ENCODE measurements at regions not wholly inside any gene's neighbourhood (a gene's known extent, or its start where the extent isn't known, plus 50 kb on each side); places are given as distances from the start of the nearest gene placed in this dataset.

DNA sequence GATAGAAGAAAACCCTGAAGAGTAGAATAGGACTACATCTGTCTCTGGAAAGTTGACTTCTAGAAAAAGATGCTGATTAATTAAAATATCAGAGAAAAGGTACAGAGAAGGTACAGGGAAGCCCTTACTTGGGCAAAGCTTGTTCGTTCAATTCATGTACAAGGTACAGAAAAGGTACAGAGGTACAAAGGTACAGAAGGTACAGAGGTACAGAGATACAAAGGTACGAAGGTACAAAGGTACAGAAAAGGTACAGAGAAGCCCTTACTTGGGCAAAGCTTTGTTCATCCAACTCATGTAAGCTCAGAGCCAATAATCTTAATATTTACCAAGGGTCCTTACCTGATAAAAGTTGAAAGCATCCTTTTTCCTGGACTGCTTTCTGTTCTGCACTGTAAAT, 182.3 kb downstream of the PCSK1 start:
- no peak overlapping the region for H3K27ac ChIP-seq
- DNase-seq (no peak), ATAC-seq (ENCODE audit: low FRiP score in 2 of 2) (no peak)
- no peak overlapping the region for H3K4me3 ChIP-seq
- TF ChIP-seq POLR2AphosphoS5 (IDR thresholded peaks at IDR 0.05) (no peak), EP300 (IDR thresholded peaks at IDR 0.05) (no peak), POLR2A (IDR thresholded peaks at IDR 0.05) (no peak)
- TF ChIP-seq, protein P1, sequence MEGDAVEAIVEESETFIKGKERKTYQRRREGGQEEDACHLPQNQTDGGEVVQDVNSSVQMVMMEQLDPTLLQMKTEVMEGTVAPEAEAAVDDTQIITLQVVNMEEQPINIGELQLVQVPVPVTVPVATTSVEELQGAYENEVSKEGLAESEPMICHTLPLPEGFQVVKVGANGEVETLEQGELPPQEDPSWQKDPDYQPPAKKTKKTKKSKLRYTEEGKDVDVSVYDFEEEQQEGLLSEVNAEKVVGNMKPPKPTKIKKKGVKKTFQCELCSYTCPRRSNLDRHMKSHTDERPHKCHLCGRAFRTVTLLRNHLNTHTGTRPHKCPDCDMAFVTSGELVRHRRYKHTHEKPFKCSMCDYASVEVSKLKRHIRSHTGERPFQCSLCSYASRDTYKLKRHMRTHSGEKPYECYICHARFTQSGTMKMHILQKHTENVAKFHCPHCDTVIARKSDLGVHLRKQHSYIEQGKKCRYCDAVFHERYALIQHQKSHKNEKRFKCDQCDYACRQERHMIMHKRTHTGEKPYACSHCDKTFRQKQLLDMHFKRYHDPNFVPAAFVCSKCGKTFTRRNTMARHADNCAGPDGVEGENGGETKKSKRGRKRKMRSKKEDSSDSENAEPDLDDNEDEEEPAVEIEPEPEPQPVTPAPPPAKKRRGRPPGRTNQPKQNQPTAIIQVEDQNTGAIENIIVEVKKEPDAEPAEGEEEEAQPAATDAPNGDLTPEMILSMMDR (IDR thresholded peaks at IDR 0.05): no peak
- H3K9me3 ChIP-seq: no peaks in the 10 kb centered on the region
- H3K27me3 ChIP-seq: no peaks in the 10 kb centered on the region
- H3K4me1 ChIP-seq: peaks cover 0 to 4% (median 1%) of the 10 kb centered on the region in 4 donors
- WGBS, 2 donors: 79 to 80% methylated on average over 2 of the region's 2 CpGs
- H3K36me3 ChIP-seq: no peaks in the 10 kb centered on the region

DNA sequence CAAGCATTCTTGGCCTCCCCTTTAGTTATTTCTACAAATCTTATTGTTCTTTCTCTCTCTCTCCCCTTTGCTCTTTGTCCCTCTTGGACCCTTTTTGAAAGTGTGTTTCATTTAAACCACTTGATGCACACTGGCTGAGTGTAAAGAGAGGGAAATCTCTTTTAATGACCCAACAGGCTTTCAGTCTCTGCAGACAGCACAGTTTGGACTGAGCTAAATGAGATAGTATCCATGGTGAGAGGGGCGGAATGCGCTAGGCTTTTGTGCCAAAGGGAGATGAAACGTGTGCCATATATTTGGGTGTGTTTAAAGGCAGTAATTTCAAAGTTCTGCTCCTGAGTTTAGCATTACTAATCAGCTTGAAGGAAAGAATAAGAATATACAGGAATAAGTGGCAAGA, 184.9 kb downstream of the PCSK1 start:
- no peaks in the 10 kb centered on the region for H3K9me3 ChIP-seq
- H3K4me1 ChIP-seq: peaks cover 0 to 4% (median 1%) of the 10 kb centered on the region in 4 donors
- WGBS, 2 donors: 77 to 78% methylated on average over 3 of the region's 3 CpGs
- no peaks in the 10 kb centered on the region for H3K36me3 ChIP-seq
- ATAC-seq (ENCODE audit: low FRiP score in 2 of 2) (peak in 1 of 2 donors; percentile 34), DNase-seq (no peak)
- H3K27me3 ChIP-seq: no peaks in the 10 kb centered on the region
- H3K27ac ChIP-seq: peak overlapping the region in 3 of 4 donors; percentile 2 to 66 (median 23)
- TF ChIP-seq POLR2AphosphoS5 (IDR thresholded peaks at IDR 0.05) (no peak), POLR2A (IDR thresholded peaks at IDR 0.05) (no peak), EP300 (IDR thresholded peaks at IDR 0.05) (no peak)
- TF ChIP-seq, protein P1 (IDR thresholded peaks at IDR 0.05): no peak
- no peak overlapping the region for H3K4me3 ChIP-seq

DNA sequence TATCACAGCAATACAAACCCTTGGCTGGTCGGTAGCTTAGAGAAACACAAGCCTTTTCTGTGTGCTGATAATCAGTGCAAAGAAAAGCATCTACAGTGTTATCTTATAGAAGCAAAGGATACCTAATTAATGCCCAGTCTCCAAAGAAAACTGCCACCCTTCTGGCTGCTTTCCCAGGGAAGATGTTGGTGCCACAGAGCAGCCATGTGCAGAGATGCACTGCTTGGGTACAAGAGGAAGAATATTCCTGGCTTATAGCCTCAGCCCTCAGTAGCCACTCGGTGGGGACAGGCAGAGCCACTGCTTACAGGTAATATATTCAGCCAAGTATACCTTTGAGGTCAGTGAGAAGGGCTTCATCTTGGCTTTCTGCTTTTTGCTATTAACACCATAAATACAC, 185.3 kb downstream of the PCSK1 start:
- H3K27ac ChIP-seq: peak overlapping the region; percentile 2 to 66 (median 30)
- no peaks in the 10 kb centered on the region for H3K27me3 ChIP-seq
- ATAC-seq (ENCODE audit: low FRiP score in 2 of 2) (no peak), DNase-seq (no peak)
- no peak overlapping the region for H3K4me3 ChIP-seq
- WGBS, 2 donors: 48 to 55% methylated on average over 2 of the region's 2 CpGs
- no peaks in the 10 kb centered on the region for H3K9me3 ChIP-seq
- peaks cover 0 to 4% (median 1%) of the 10 kb centered on the region in 4 donors for H3K4me1 ChIP-seq
- TF ChIP-seq, protein P1 (IDR thresholded peaks at IDR 0.05): no peak
- no peaks in the 10 kb centered on the region for H3K36me3 ChIP-seq

DNA sequence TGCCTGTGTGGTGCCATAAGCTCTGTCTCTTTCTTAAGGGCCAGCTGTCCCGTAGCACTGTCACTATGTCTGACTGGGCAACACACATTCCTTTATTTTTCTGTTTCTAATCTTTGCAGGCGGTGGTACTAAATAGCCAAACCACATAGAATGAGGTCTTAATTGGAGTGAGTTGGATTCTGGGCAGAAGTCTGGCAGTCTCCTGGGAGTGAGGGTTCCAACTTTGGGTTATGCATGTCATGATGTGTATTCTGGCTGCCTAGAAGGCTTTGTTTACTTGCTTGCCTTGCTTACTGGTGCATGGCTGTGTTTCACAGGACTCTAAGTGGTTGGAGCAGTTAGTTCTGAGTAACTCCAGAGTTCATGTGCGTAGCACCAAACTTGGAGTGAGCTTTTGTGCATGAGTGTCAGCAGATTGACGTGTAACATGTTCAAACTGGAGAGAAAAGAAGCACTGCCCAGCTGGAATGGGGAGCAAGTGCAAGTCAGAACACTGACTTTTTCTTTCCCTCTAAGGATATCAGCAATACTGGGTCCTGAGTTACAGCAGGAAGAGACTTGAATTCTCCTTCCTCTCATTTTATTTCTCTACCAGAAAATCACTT, 185.8 kb downstream of the PCSK1 start:
- H3K4me3 ChIP-seq: no peak overlapping the region
- peaks cover 0 to 4% (median 1%) of the 10 kb centered on the region in 4 donors for H3K4me1 ChIP-seq
- TF ChIP-seq POLR2AphosphoS5 (IDR thresholded peaks at IDR 0.05) (peak in 1 of 2 donors; percentile 67), POLR2A (IDR thresholded peaks at IDR 0.05) (no peak)
- TF ChIP-seq, protein P1 (IDR thresholded peaks at IDR 0.05): no peak
- WGBS, 2 donors: 55 to 68% methylated on average over 4 of the region's 4 CpGs
- no peaks in the 10 kb centered on the region for H3K27me3 ChIP-seq
- no peaks in the 10 kb centered on the region for H3K9me3 ChIP-seq
- H3K36me3 ChIP-seq: no peaks in the 10 kb centered on the region
- H3K27ac ChIP-seq: peak overlapping the region; percentile 2 to 66 (median 30)
- DNase-seq (peak in 1 of 2 donors; percentile 26), ATAC-seq (ENCODE audit: low FRiP score in 2 of 2) (peak; percentile 68 to 88)
